Activated CD4-positive, alpha-beta T cell treated with anti-CD3 and anti-CD28 coated beads, Interleukin-2, amount 10 ng/mL, durations not matched to agents 7 days and 5 days (primary cell): ENCODE measurements at regions not wholly inside any gene's neighbourhood (a gene's known extent, or its start where the extent isn't known, plus 50 kb on each side); places are given as distances from the start of the nearest gene placed in this dataset.

Source experiments
- CTCF ChIA-PET: fragments of 350-600 bp; sonication (Branson Sonifier 250); formaldehyde crosslinking; loops from one replicate; lab custom pipeline; 2021; ENCODE audit warnings: antibody characterized with exemption; lab: Charles Lee
- POLR2A ChIA-PET: fragments of 350-600 bp; sonication (Branson Sonifier 250); formaldehyde crosslinking; loops from one replicate; lab custom pipeline; 2021; ENCODE audit warnings: antibody characterized with exemption; lab: Charles Lee
- DNase-seq: peaks from one replicate; pipeline ENCODE4 v3.0.0-alpha.2; 2020
- H3K27ac Mint-ChIP-seq: one replicate; pipeline ENCODE4 v1.8.0; 2021; ENCODE audit warnings: mild to moderate bottlenecking, moderate library complexity, mixed read lengths
- H3K27me3 Mint-ChIP-seq: one replicate; pipeline ENCODE4 v1.8.0; 2021; ENCODE audit warnings: mixed read lengths
- H3K36me3 Mint-ChIP-seq: one replicate; pipeline ENCODE4 v1.8.0; 2021; ENCODE audit warnings: low read depth, mixed read lengths
- H3K4me1 Mint-ChIP-seq: one replicate; pipeline ENCODE4 v1.8.0; 2021; ENCODE audit warnings: mixed read lengths
- H3K4me3 Mint-ChIP-seq: one replicate; pipeline ENCODE4 v1.8.0; 2021; ENCODE audit warnings: mild to moderate bottlenecking, moderate library complexity, mixed read lengths
- H3K9me3 Mint-ChIP-seq: one replicate; pipeline ENCODE4 v1.8.0; 2021; ENCODE audit warnings: mixed read lengths

- Mint-ChIP-seq H3K4me3 (no peak overlapping the region), H3K27ac (no peak overlapping the region)
These were observed 228.0 kb upstream of the SPHKAP start for GRCh38 chr2:228409493-228409892.

GRCh38 chr2:228408529-228409227 lies 227.2 kb upstream of the SPHKAP start:
- Mint-ChIP-seq H3K36me3 (no peaks in the 10 kb centered on the region), H3K4me3 (no peak overlapping the region), H3K4me1 (no peaks in the 10 kb centered on the region), H3K27me3 (no peaks in the 10 kb centered on the region), H3K9me3 (peaks cover 7% of the 10 kb centered on the region), H3K27ac (no peak overlapping the region)
- ChIA-PET POLR2A (no interaction called here), CTCF (no interaction called here)
- no peak for DNase-seq

More at GRCh38 chr2:228409493-228409892, 228.0 kb upstream of the SPHKAP start:
- ChIA-PET POLR2A (no interaction called here), CTCF (no interaction called here)
- Mint-ChIP-seq H3K4me1 (no peaks in the 10 kb centered on the region), H3K36me3 (no peaks in the 10 kb centered on the region), H3K9me3 (peaks cover 6% of the 10 kb centered on the region), H3K27me3 (no peaks in the 10 kb centered on the region)
- no peak for DNase-seq

GRCh38 chr2:228407821-228408220 lies 226.3 kb upstream of the SPHKAP start:
- H3K27ac Mint-ChIP-seq, result no peak overlapping the region
- ChIA-PET POLR2A (no interaction called here), CTCF (no interaction called here)
- DNase-seq, result no peak
- no peaks in the 10 kb centered on the region for H3K27me3 Mint-ChIP-seq
- no peaks in the 10 kb centered on the region for H3K36me3 Mint-ChIP-seq
- H3K4me1 Mint-ChIP-seq, result no peaks in the 10 kb centered on the region
- peaks cover 7% of the 10 kb centered on the region for H3K9me3 Mint-ChIP-seq
- H3K4me3 Mint-ChIP-seq, result no peak overlapping the region

GRCh38 chr2:228401065-228401912 lies 219.8 kb upstream of the SPHKAP start:
- H3K4me3 Mint-ChIP-seq, result no peak overlapping the region
- H3K9me3 Mint-ChIP-seq, result peaks cover 7% of the 10 kb centered on the region
- ChIA-PET CTCF (no interaction called here), POLR2A (no interaction called here)
- DNase-seq, result no peak
- H3K36me3 Mint-ChIP-seq, result no peaks in the 10 kb centered on the region
- no peaks in the 10 kb centered on the region for H3K27me3 Mint-ChIP-seq
- no peak overlapping the region for H3K27ac Mint-ChIP-seq
- no peaks in the 10 kb centered on the region for H3K4me1 Mint-ChIP-seq

GRCh38 chr2:228387776-228388175 lies 206.3 kb upstream of the SPHKAP start:
- Mint-ChIP-seq H3K4me1 (no peaks in the 10 kb centered on the region), H3K9me3 (no peaks in the 10 kb centered on the region), H3K4me3 (no peak overlapping the region), H3K27me3 (no peaks in the 10 kb centered on the region), H3K36me3 (no peaks in the 10 kb centered on the region), H3K27ac (no peak overlapping the region)
- no peak for DNase-seq
- CTCF ChIA-PET, result no interaction called here
- POLR2A ChIA-PET, result no interaction called here

- CTCF ChIA-PET, result no interaction called here
- H3K9me3 Mint-ChIP-seq, result peaks cover under 1% of the 10 kb centered on the region
- DNase-seq, result no peak
These were observed 197.4 kb upstream of the SPHKAP start for GRCh38 chr2:228378696-228379425.

GRCh38 chr2:228378233-228378632 lies 196.7 kb upstream of the SPHKAP start:
- ChIA-PET CTCF (no interaction called here), POLR2A (no interaction called here)
- Mint-ChIP-seq H3K27ac (no peak overlapping the region), H3K36me3 (no peaks in the 10 kb centered on the region), H3K4me1 (no peaks in the 10 kb centered on the region), H3K27me3 (no peaks in the 10 kb centered on the region), H3K9me3 (peaks cover 4% of the 10 kb centered on the region), H3K4me3 (no peak overlapping the region)
- no peak for DNase-seq

More at GRCh38 chr2:228378696-228379425, 197.4 kb upstream of the SPHKAP start:
- Mint-ChIP-seq H3K36me3 (no peaks in the 10 kb centered on the region), H3K4me1 (no peaks in the 10 kb centered on the region), H3K27ac (no peak overlapping the region), H3K4me3 (no peak overlapping the region), H3K27me3 (no peaks in the 10 kb centered on the region)
- POLR2A ChIA-PET, result no interaction called here

GRCh38 chr2:228377533-228377932 lies 196.0 kb upstream of the SPHKAP start:
- Mint-ChIP-seq H3K9me3 (peaks cover 4% of the 10 kb centered on the region), H3K4me1 (no peaks in the 10 kb centered on the region), H3K27ac (no peak overlapping the region), H3K27me3 (no peaks in the 10 kb centered on the region), H3K4me3 (no peak overlapping the region), H3K36me3 (no peaks in the 10 kb centered on the region)
- POLR2A ChIA-PET, result no interaction called here
- DNase-seq, result no peak
- CTCF ChIA-PET, result no interaction called here

- no peaks in the 10 kb centered on the region for H3K4me1 Mint-ChIP-seq
- peaks cover 4% of the 10 kb centered on the region for H3K9me3 Mint-ChIP-seq
- POLR2A ChIA-PET, result no interaction called here
- no peak for DNase-seq
- no peaks in the 10 kb centered on the region for H3K27me3 Mint-ChIP-seq
- CTCF ChIA-PET, result no interaction called here
- no peak overlapping the region for H3K27ac Mint-ChIP-seq
- no peaks in the 10 kb centered on the region for H3K36me3 Mint-ChIP-seq
- no peak overlapping the region for H3K4me3 Mint-ChIP-seq
These were observed 193.3 kb upstream of the SPHKAP start for GRCh38 chr2:228374741-228375140.

GRCh38 chr2:228373191-228373590 lies 191.7 kb upstream of the SPHKAP start:
- H3K27ac Mint-ChIP-seq, result no peak overlapping the region
- no peak overlapping the region for H3K4me3 Mint-ChIP-seq
- DNase-seq, result no peak
- ChIA-PET CTCF (no interaction called here), POLR2A (no interaction called here)
- H3K4me1 Mint-ChIP-seq, result no peaks in the 10 kb centered on the region
- no peaks in the 10 kb centered on the region for H3K36me3 Mint-ChIP-seq
- no peaks in the 10 kb centered on the region for H3K27me3 Mint-ChIP-seq
- peaks cover 4% of the 10 kb centered on the region for H3K9me3 Mint-ChIP-seq

GRCh38 chr2:228372212-228372611 lies 190.7 kb upstream of the SPHKAP start:
- CTCF ChIA-PET, result no interaction called here

GRCh38 chr2:228369400-228370031 lies 188.0 kb upstream of the SPHKAP start:
- H3K27me3 Mint-ChIP-seq, result no peaks in the 10 kb centered on the region
- no peaks in the 10 kb centered on the region for H3K36me3 Mint-ChIP-seq
- H3K9me3 Mint-ChIP-seq, result peaks cover 4% of the 10 kb centered on the region
- no peak overlapping the region for H3K27ac Mint-ChIP-seq
- ChIA-PET CTCF (no interaction called here), POLR2A (no interaction called here)
- no peaks in the 10 kb centered on the region for H3K4me1 Mint-ChIP-seq
- no peak overlapping the region for H3K4me3 Mint-ChIP-seq
- DNase-seq, result no peak

More at GRCh38 chr2:228372212-228372611, 190.7 kb upstream of the SPHKAP start:
- no peak overlapping the region for H3K27ac Mint-ChIP-seq
- POLR2A ChIA-PET, result no interaction called here
- no peaks in the 10 kb centered on the region for H3K4me1 Mint-ChIP-seq
- H3K4me3 Mint-ChIP-seq, result no peak overlapping the region
- H3K9me3 Mint-ChIP-seq, result peaks cover 4% of the 10 kb centered on the region
- DNase-seq, result no peak
- no peaks in the 10 kb centered on the region for H3K36me3 Mint-ChIP-seq
- H3K27me3 Mint-ChIP-seq, result no peaks in the 10 kb centered on the region

- no peaks in the 10 kb centered on the region for H3K9me3 Mint-ChIP-seq
- no peak for DNase-seq
- no peak overlapping the region for H3K4me3 Mint-ChIP-seq
- no peaks in the 10 kb centered on the region for H3K36me3 Mint-ChIP-seq
- ChIA-PET POLR2A (no interaction called here), CTCF (no interaction called here)
- no peak overlapping the region for H3K27ac Mint-ChIP-seq
- no peaks in the 10 kb centered on the region for H3K4me1 Mint-ChIP-seq
- H3K27me3 Mint-ChIP-seq, result no peaks in the 10 kb centered on the region
These were observed 185.9 kb upstream of the SPHKAP start for GRCh38 chr2:228367356-228367755.
